ENCODE measurements at regions not wholly inside any gene's neighbourhood (a gene's known extent, or its start where the extent isn't known, plus 50 kb on each side); places are given as distances from the start of the nearest gene placed in this dataset.

DNA sequence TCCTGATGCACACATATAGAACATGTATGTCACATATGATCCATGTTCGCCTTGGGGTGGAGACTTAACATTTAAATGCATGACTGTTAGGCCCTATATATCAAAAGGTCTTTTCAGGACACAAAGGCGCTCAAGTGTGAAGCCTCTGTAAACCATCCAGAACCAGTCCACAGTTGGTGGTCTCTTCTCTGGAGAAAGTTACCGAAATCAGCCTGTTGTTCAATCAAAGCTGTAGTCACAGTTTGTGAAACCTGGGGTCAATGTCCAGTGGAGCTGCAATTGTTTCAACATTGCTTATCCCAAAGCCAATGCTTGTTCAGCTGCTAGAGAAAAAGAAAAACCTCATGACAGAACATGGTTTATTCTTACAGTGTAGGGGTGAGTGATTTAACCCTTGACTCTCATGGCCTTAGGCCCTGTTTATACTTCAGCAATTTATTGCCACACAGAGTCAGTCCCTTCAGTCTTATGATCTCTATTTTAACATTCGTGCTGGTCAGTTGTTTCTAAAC is 193.6 kb upstream of the CST7 start:
- TF ChIP-seq, protein P1, sequence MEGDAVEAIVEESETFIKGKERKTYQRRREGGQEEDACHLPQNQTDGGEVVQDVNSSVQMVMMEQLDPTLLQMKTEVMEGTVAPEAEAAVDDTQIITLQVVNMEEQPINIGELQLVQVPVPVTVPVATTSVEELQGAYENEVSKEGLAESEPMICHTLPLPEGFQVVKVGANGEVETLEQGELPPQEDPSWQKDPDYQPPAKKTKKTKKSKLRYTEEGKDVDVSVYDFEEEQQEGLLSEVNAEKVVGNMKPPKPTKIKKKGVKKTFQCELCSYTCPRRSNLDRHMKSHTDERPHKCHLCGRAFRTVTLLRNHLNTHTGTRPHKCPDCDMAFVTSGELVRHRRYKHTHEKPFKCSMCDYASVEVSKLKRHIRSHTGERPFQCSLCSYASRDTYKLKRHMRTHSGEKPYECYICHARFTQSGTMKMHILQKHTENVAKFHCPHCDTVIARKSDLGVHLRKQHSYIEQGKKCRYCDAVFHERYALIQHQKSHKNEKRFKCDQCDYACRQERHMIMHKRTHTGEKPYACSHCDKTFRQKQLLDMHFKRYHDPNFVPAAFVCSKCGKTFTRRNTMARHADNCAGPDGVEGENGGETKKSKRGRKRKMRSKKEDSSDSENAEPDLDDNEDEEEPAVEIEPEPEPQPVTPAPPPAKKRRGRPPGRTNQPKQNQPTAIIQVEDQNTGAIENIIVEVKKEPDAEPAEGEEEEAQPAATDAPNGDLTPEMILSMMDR (IDR thresholded peaks at IDR 0.05; ENCODE audit: low read depth, low read length, poor library complexity, severe bottlenecking) = no peak
- no peak for TF ChIP-seq EZH2phosphoT487 (IDR thresholded peaks at IDR 0.05; ENCODE audit: borderline replicate concordance, low read length)

Measured in DOHH2 (cell line).